ENCODE measurements at regions not wholly inside any gene's neighbourhood (a gene's known extent, or its start where the extent isn't known, plus 50 kb on each side); places are given as distances from the start of the nearest gene placed in this dataset.
"Not testable (repeated sequence)": the region's sequence is repeated elsewhere in the genome, so short reads cannot be mapped to it uniquely, and the experiment has no call there.

- DNase-seq (ENCODE audit: low spot score); intact Hi-C loops (cut with micrococcal nuclease); H3K27me3 Mint-ChIP-seq (ENCODE audit: low read depth); H3K9me3 Mint-ChIP-seq; H3K4me3 Mint-ChIP-seq (ENCODE audit: low read depth); H3K36me3 Mint-ChIP-seq (ENCODE audit: low read depth); H3K27ac Mint-ChIP-seq; H3K4me1 Mint-ChIP-seq (ENCODE audit: low read depth): not testable (repeated sequence)
These were observed 163.3 kb upstream of the PRSS12 start for GRCh38 chr4:118516107-118516506.

GRCh38 chr4:118530107-118530506 lies 155.1 kb upstream of the METTL14 start:
- DNase-seq (ENCODE audit: low spot score); H3K4me3 Mint-ChIP-seq (ENCODE audit: low read depth); H3K27me3 Mint-ChIP-seq (ENCODE audit: low read depth); H3K27ac Mint-ChIP-seq; H3K36me3 Mint-ChIP-seq (ENCODE audit: low read depth); intact Hi-C loops (cut with micrococcal nuclease); H3K4me1 Mint-ChIP-seq (ENCODE audit: low read depth); H3K9me3 Mint-ChIP-seq: not testable (repeated sequence)

GRCh38 chr4:118531947-118532346 lies 153.2 kb upstream of the METTL14 start:
- DNase-seq (ENCODE audit: low spot score); H3K4me1 Mint-ChIP-seq (ENCODE audit: low read depth); H3K4me3 Mint-ChIP-seq (ENCODE audit: low read depth); H3K27ac Mint-ChIP-seq; H3K36me3 Mint-ChIP-seq (ENCODE audit: low read depth); H3K27me3 Mint-ChIP-seq (ENCODE audit: low read depth); intact Hi-C loops (cut with micrococcal nuclease); H3K9me3 Mint-ChIP-seq: not testable (repeated sequence)

GRCh38 chr4:118535788-118536187 lies 149.4 kb upstream of the METTL14 start:
- H3K4me3 Mint-ChIP-seq (ENCODE audit: low read depth); DNase-seq (ENCODE audit: low spot score); H3K36me3 Mint-ChIP-seq (ENCODE audit: low read depth); H3K4me1 Mint-ChIP-seq (ENCODE audit: low read depth); H3K27ac Mint-ChIP-seq; intact Hi-C loops (cut with micrococcal nuclease); H3K27me3 Mint-ChIP-seq (ENCODE audit: low read depth); H3K9me3 Mint-ChIP-seq: not testable (repeated sequence)

GRCh38 chr4:118539412-118540077 lies 145.6 kb upstream of the METTL14 start:
- DNase-seq (ENCODE audit: low spot score); H3K4me1 Mint-ChIP-seq (ENCODE audit: low read depth); intact Hi-C loops (cut with micrococcal nuclease); H3K36me3 Mint-ChIP-seq (ENCODE audit: low read depth); H3K27ac Mint-ChIP-seq; H3K4me3 Mint-ChIP-seq (ENCODE audit: low read depth); H3K9me3 Mint-ChIP-seq; H3K27me3 Mint-ChIP-seq (ENCODE audit: low read depth): not testable (repeated sequence)

- DNase-seq (ENCODE audit: low spot score); H3K27me3 Mint-ChIP-seq (ENCODE audit: low read depth); H3K36me3 Mint-ChIP-seq (ENCODE audit: low read depth); H3K9me3 Mint-ChIP-seq; intact Hi-C loops (cut with micrococcal nuclease); H3K4me3 Mint-ChIP-seq (ENCODE audit: low read depth); H3K27ac Mint-ChIP-seq; H3K4me1 Mint-ChIP-seq (ENCODE audit: low read depth): not testable (repeated sequence)
These were observed 128.6 kb upstream of the METTL14 start for GRCh38 chr4:118556576-118556975.

- intact Hi-C loops (cut with micrococcal nuclease), result no loop called here
These were observed 127.8 kb upstream of the METTL14 start for GRCh38 chr4:118557298-118557851.

GRCh38 chr4:118558188-118558587 lies 127.0 kb upstream of the METTL14 start:
- H3K36me3 Mint-ChIP-seq (ENCODE audit: low read depth); H3K27ac Mint-ChIP-seq; H3K4me1 Mint-ChIP-seq (ENCODE audit: low read depth); H3K9me3 Mint-ChIP-seq; H3K27me3 Mint-ChIP-seq (ENCODE audit: low read depth); intact Hi-C loops (cut with micrococcal nuclease); H3K4me3 Mint-ChIP-seq (ENCODE audit: low read depth); DNase-seq (ENCODE audit: low spot score): not testable (repeated sequence)

More at GRCh38 chr4:118557298-118557851, 127.8 kb upstream of the METTL14 start:
- no peak for DNase-seq (ENCODE audit: low spot score)
- peaks cover 4% of the 10 kb centered on the region for H3K27me3 Mint-ChIP-seq (ENCODE audit: low read depth)
- no peak overlapping the region for H3K27ac Mint-ChIP-seq
- H3K36me3 Mint-ChIP-seq (ENCODE audit: low read depth), result no peaks in the 10 kb centered on the region
- no peak overlapping the region for H3K4me3 Mint-ChIP-seq (ENCODE audit: low read depth)
- no peaks in the 10 kb centered on the region for H3K9me3 Mint-ChIP-seq
- no peaks in the 10 kb centered on the region for H3K4me1 Mint-ChIP-seq (ENCODE audit: low read depth)

- H3K4me1 Mint-ChIP-seq (ENCODE audit: low read depth); DNase-seq (ENCODE audit: low spot score); H3K27me3 Mint-ChIP-seq (ENCODE audit: low read depth); H3K4me3 Mint-ChIP-seq (ENCODE audit: low read depth); H3K36me3 Mint-ChIP-seq (ENCODE audit: low read depth); H3K27ac Mint-ChIP-seq; intact Hi-C loops (cut with micrococcal nuclease); H3K9me3 Mint-ChIP-seq: not testable (repeated sequence)
These were observed 123.6 kb upstream of the METTL14 start for GRCh38 chr4:118561559-118561958.

GRCh38 chr4:118566003-118566513 lies 119.1 kb upstream of the METTL14 start:
- H3K27ac Mint-ChIP-seq; H3K4me3 Mint-ChIP-seq (ENCODE audit: low read depth); H3K4me1 Mint-ChIP-seq (ENCODE audit: low read depth); H3K36me3 Mint-ChIP-seq (ENCODE audit: low read depth); H3K27me3 Mint-ChIP-seq (ENCODE audit: low read depth); H3K9me3 Mint-ChIP-seq; intact Hi-C loops (cut with micrococcal nuclease); DNase-seq (ENCODE audit: low spot score): not testable (repeated sequence)

- H3K4me1 Mint-ChIP-seq (ENCODE audit: low read depth); DNase-seq (ENCODE audit: low spot score); H3K4me3 Mint-ChIP-seq (ENCODE audit: low read depth); H3K27me3 Mint-ChIP-seq (ENCODE audit: low read depth); H3K36me3 Mint-ChIP-seq (ENCODE audit: low read depth); intact Hi-C loops (cut with micrococcal nuclease); H3K27ac Mint-ChIP-seq; H3K9me3 Mint-ChIP-seq: not testable (repeated sequence)
These were observed 112.2 kb upstream of the METTL14 start for GRCh38 chr4:118572991-118573390.

GRCh38 chr4:118574251-118574913 lies 110.8 kb upstream of the METTL14 start:
- intact Hi-C loops (cut with micrococcal nuclease); DNase-seq (ENCODE audit: low spot score); H3K4me1 Mint-ChIP-seq (ENCODE audit: low read depth); H3K9me3 Mint-ChIP-seq; H3K27ac Mint-ChIP-seq; H3K4me3 Mint-ChIP-seq (ENCODE audit: low read depth); H3K27me3 Mint-ChIP-seq (ENCODE audit: low read depth); H3K36me3 Mint-ChIP-seq (ENCODE audit: low read depth): not testable (repeated sequence)

GRCh38 chr4:118575057-118575456 lies 110.1 kb upstream of the METTL14 start:
- DNase-seq (ENCODE audit: low spot score); H3K9me3 Mint-ChIP-seq; H3K27ac Mint-ChIP-seq; H3K27me3 Mint-ChIP-seq (ENCODE audit: low read depth); H3K36me3 Mint-ChIP-seq (ENCODE audit: low read depth); H3K4me1 Mint-ChIP-seq (ENCODE audit: low read depth); intact Hi-C loops (cut with micrococcal nuclease); H3K4me3 Mint-ChIP-seq (ENCODE audit: low read depth): not testable (repeated sequence)
